Fibroblast of skin of scalp (primary cell): ENCODE measurements at regions not wholly inside any gene's neighbourhood (a gene's known extent, or its start where the extent isn't known, plus 50 kb on each side); places are given as distances from the start of the nearest gene placed in this dataset.
A peak's percentile ranks its signal among the peaks of the same experiment; 100 is the strongest.

ENCODE experiments used
- DNase-seq: peaks from one replicate; pipeline ENCODE4 v3.0.0-alpha.2; 2013

DNA sequence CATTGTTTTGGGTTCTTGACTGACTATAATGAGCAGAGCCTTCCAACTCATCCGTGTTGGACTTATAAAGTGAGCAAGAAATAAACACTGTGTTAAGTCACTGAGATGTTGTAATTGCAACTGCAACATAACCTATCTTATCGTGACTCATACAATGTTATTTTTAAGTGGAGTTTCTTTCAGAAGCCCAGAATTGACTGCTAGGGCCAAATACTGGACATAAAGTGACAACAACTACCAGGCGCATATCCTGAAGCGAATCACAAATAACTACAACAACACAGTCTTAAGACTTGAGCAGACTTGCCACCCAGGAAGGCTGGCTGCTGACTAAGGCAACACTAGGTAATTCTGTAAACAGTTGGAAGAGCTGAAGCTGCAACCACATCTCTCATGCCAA is 326.6 kb downstream of the COL12A1 start:
- DNase-seq, result peak; percentile 78

DNA sequence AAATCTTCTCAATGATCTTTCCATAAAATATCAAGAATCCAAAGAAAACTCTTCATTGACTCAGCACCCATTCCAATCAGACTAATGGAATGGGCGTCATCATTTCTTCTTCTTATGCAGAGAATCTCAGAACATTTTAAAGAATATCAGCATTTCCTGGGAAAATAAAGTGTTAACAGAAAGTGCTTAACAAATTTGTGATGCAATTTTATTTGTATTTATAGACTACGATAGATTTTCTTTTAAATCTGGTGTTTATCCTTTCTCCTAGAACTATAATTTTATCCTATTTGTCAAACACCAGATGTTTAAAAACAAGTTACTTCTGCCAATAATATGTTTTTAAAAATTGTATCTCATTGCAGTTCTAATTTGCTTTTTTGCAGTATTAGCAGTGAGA is 330.7 kb downstream of the COL12A1 start:
- no peak for DNase-seq

DNA sequence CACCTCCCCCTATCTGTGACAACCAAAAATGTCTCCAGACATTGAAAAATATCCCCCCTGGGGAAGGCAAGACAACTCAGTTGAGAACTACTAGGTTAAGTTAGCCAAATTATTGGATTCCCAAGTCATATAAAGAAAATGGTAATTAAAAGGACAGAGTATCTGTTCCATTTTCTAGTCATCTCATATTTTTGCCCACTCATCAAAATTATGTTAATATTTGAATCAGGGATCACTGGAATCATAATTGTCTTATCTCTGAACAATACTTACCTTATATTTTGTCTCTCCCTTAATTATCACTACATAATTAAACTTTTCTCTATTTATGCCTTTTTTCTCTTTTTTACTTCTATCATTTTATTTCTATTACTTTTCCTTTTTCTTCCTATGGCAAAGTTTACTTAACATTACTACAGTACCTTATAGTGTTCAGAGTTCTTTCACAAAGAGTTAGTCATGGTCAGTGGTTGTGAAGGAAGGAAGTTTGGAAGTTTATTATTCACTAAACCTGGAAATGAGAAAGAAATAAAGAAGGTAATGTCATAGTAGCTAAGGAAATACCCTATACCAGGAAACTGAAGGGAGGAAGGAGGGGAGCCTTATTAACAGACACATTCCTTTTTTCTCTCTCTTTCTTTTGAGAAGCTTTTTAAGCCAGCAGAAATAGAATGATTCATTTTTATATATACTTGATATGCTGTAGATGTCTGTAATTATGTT is 332.9 kb downstream of the COL12A1 start:
- peak; percentile 48 for DNase-seq

DNA sequence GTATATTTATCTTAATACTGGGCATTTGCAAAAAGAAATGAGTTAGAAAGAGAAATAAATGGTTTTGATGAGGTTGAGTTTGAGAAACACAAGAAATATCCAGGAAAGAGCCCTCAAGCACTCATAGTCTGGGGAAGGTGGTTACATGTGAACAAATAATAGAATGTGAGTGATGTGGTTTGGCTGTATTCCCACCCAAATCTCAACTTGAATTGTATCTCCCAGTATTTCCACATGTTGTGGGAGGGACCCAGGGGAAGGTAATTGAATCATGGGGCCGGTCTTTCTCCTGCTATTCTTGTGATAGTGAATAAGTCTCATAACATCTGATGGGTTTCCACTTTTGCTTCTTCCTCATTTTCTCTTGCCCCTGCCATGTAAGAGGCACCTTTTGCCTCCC is 334.1 kb downstream of the COL12A1 start:
- peak; percentile 77 for DNase-seq

DNA sequence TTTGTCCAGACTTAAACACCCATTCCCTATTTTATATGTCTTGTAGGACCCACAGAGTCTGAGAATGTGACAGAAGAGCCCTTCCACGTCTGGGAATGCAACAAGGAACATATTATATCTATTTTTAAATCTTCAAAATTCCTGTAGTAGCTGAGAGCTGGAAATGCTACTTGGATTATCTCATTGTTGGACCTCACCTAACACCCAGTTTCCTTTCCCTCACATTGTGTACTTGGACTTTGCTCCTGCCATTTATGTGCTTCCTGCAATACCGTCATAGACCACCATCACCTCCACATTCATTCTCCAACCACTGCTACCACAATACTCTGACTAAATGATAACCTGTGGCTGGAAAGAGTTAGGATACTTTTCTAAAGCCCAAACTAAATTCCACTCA is 335.4 kb downstream of the COL12A1 start:
- DNase-seq, result peak; percentile 96

DNA sequence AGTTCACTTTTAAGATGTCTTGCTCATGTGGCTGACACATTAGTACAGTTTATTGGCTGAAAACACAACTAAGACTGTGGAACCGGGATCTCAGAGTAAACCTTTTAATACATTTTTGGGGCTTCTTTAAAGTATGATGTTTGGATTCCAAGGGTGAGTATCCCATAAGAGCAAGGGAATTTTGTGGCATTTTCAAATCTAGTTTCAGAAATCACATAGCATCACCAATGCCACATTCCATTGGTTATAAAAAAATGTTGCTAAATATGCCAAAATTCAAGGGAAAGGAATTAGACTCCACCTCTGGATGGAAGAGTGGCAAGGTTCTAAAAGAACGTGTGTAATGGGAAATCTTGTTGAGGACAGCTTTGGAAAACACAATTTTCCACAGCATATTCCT is 338.6 kb downstream of the COL12A1 start:
- DNase-seq, result peak; percentile 89

DNA sequence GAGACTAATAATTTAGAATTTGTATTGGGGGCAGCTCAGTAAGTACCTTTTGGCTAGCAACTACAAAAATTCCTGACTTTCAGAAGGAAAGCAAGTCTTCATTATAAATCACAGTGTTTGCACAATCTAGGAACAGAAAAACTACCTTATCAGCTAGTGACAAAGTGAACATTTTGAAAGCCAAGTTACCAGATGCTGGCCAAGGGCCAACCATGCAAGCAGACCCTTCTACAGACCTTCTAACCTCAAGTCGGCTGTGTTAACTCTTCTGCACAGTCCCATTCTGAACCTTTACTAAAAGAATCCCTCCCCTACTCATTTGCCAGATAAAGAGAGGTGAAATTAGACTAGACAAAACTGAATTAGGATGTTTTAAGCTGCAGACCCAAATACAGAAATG is 341.9 kb downstream of the COL12A1 start:
- no peak for DNase-seq

DNA sequence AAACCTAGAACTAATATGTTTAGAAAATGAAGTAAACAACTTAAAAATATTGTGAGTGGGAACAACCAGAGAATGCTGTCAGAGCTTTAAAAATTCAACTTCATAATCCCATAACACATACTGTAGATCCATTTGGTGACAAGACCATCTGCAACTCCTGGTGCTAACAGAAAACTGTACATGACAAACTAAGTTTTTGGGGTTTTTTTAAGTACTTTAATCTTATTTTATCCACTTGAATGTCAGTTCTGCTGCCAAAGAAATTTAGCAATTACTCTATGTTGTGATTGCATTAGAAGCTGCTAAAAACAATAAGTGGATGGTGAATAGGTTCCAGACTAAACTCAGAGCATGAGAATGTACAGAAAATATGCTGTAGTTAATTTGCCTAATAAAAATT is 345.4 kb downstream of the COL12A1 start:
- DNase-seq, result no peak

DNA sequence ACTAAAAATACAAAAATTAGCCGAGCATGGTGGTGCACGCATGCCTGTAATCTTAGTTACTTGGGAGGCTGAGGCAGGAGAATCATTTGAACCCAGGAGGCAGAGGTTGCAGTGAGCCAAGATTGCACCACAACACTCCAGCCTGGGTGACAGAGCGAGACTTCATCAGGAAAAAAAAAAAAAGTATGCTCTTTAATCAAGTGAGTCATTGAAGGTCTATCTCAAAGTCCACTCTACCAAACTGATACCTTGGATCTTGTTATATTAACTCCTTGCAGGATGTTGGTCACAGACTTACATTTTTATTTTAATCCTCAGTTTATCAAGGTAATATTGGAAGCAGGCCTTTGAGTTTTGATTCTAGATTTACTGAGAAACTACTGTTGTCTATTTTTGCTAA is 348.7 kb downstream of the COL12A1 start:
- DNase-seq, result no peak

DNA sequence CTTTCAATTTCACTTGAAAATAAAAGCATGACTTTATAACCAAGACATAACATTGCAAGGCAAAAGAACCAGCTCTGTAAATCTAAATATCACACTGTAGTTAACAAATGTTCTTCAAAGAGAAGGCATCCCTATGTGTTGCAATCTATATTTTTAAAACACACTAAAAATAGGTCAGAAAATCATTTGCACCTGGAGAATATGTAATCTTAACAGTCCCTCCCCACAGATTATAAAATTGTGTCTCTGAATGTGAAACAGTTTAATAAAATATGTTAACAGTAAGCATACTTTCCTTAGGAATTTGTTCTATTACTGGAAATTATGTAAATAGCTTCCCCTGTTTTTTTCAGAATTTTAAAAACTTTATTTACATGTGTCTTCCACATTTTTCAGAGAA is 351.9 kb downstream of the COL12A1 start:
- DNase-seq, result no peak

DNA sequence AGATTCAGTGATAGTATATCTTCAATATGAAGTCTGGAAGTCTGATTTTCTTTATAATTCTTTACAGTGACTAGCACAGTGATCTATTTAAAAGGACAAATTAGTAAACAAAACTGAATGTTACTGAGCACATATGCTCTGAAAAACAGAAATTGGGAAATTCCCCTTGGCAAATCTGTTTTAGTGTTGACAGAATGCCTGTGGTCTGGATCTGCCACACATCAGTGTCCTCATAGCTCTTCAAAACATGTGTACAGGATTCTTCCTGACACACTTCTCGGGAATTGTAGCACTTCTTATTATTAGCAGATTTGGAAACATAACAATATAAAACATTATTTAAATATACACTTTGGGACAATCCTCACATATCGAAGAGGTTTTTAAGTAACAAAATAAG is 354.3 kb downstream of the COL12A1 start:
- DNase-seq, result peak; percentile 86

DNA sequence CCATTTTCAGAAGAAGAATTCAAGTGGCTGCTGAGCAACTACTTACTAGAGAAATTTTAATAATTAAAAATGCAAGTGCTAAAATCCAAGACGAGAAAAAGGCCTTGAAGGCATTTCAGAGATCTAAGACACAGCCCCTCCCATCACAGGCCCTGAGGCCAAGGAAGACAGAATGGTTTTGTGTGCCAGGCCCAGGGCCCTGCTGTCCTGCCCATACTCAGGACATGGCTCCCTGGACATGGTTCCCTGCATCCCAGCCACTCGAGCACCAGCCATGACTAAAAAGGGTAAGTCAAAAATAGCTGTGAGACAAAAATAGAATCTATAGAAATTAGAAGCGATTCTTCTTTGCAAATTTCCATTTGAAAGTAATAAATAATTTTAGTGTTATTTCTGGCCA is 364.9 kb downstream of the COL12A1 start:
- no peak for DNase-seq

DNA sequence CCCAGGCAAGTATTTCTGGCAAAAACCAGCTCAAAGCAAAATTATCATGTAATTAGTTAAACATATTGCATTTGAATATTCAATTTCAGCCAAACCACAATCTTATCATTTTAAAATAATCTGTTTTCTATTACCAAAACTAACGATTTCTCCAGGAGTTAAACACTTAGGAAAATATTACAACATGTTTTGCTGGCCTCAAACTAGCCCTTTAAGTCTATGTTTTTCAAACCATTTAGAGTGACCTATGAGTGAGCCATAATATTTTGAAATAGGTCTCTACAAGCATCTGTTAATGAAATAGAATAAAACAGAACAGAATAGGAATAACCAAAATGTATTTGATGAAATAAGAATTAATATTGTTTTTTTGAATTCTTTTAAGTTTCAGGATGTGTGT is 370.9 kb downstream of the COL12A1 start:
- DNase-seq, result no peak

DNA sequence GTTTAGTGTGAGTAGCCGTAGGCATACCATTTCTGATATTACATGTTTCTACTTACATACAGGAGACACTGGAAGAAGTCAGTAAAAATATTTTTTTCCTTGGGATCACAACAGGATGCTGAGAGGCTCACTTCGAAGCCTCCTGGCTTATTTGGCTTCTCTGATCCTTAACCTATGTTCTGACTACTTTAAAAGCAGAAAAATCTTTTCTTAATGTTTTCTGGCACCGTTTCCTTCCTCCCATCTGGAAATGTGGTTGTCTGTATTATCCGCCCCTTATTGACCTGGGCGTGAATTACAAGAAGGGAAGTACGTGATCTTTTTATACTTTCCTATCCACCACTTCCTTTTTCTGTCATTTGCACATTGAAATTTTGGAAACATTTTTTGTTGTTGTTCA is 379.6 kb downstream of the COL12A1 start:
- no peak for DNase-seq

DNA sequence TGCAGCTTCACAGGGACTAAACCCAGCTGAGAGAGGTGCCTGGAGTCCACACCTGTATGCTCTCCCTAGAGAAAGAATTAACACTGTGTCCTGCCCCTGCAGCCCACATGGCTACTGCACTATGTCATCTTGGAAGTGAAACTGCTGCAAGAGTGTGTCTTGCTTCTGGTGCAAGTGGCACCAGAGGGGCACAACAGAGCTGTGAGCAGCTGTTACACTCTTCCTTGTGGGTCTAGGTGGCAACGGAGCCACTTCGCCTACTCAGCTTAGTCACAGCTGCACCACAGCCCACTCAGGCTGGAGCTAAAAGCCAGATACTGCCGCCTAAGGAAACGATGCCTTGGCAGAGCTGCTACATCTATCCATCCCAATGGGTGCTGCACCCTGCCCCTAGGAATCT is 391.4 kb downstream of the COL12A1 start:
- DNase-seq, result no peak

DNA sequence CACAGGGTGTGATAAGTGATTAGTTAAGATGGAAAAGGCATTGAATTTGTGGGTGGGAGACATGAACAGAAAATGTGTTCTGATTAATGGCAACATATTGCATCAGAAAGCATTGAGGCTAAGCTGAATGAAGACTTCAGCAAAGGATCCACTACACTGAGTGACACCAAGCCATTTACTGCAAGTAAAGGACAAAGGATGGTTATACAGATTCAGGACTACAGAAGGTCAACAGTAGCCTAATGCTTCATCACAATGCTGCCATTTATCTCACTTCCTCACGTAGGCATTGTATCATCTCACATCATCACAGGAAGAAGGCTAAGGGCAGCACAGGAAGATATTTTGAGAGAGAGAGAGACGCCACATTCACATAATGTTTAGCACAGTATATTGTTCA is 398.2 kb downstream of the COL12A1 start:
- no peak for DNase-seq

DNA sequence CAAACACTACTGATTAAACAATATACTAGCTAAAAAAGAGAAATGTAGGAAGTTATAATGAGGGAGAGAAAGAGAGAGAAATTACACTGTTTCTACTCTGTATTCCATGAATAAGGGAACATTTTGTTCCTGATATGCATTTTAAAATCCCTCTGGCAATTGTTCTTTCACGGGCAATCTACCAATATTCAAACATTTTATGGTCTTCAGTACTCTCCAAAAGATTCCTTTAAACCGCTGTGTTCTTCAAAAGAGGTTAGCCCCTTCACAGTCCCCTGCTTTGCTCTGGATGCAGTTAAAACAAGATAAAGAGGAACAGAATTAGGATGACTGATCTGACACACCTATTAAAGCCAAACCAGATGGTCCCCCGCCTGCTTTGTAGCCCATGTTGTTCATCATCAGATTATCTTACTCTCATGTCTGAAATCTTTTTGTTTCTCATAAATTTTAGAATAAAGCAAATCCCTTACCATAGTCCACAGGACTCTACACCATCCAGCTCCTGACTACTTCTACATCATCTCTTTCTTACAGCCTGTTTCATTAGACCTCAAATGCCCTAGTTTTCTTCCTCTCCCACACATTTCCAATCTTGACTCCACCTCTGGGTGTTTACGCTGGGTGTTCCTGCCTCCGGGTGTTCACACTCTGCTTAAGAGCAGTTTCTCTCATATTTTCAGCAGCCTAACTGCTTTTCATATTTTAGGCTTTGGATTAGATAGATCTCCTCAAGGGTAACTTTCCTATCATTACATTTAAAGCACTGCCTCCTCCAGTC is 399.7 kb downstream of the COL12A1 start:
- no peak for DNase-seq

DNA sequence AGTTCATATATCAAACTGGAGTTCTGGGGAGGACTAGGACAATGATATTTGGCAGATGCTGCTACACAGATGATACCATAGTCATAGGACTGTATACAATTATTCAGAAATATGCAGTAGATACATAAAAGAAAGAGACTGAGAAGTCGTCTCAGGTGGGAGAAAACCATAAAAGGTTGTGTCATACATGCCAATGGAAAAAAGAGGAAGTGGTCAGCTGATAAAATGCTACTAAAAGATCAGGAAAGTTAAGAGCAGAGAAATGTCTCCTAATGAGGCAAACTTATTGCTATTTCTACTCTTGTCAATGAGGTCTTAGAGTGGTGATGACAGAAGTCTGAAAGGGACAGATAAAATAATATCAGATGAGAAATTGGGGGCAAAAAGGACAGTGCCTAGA is 407.6 kb downstream of the COL12A1 start:
- no peak for DNase-seq

DNA sequence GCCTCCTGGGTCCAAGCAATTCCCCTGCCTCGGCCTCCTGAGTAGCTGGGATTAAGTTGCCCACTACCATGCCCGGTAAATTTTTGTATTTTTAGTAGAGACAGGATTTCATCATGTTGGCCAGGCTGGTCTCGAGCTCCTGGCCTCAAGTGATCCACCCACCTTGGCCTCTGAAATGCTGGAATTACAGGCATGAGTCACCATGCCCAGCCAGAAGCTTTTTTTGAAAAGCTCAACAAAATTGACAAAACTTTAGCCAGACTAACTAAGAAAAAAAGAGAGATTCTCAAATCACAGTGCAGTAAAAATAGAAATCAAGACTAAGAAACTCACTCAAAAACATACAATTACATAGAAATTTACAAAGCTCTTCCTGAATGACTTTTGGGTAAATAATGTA is 420.6 kb downstream of the COL12A1 start:
- DNase-seq, result peak; percentile 45

DNA sequence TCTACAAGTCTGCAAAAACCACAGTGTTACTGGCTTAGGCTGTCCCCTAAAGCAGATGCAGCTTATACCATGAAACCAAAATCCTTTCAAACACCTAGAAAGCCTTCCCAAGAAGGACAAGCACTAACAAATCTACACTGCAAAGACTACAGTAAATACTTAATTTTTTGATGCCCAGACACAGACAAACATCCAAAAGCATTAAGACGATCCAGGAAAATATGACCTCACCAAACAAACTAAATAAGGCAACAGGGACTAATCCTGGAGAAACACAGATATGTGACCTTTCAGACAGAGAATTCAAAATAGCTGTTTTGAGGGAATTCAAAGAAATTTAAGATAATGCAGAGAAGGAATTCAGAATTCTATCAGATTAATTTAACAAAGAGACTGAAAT is 423.5 kb downstream of the COL12A1 start:
- DNase-seq, result no peak

DNA sequence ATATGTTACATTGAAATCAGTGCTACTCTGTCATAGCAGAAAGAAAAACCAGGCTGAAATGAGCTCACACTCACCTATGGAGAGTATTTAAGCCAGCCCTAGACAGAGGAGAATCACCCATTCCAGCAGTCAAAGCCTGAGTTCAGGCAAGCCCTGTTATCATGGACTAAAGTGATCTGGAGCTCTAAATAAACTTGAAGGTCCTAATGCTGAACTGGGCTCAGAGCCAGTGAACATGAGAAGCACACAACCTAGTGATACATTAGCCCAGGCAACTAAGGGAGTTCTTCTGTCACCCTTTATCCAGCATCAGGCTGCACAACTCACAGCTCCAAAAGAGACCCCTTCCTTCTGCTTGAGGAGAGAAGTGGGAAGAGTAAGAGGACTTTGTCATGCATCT is 425.0 kb downstream of the COL12A1 start:
- peak; percentile 20 for DNase-seq

DNA sequence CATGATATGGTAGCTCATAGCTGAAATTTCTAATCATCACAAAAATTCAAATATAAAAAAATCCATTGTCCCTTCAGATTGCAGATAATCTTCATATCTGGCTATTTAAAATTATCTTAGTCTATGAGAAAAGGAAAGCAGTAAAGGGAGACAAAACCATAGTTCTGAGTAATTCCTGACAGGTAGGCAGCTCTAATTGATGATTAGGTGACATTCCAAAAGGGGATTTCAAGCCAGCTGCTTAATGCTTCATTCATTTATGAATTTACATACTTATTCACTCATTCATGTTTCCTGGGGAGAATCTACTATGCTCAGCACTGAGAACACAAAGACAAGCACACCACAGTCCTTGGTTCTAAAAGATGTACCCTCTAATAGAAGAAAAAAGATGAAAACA is 437.1 kb downstream of the COL12A1 start:
- DNase-seq, result no peak

DNA sequence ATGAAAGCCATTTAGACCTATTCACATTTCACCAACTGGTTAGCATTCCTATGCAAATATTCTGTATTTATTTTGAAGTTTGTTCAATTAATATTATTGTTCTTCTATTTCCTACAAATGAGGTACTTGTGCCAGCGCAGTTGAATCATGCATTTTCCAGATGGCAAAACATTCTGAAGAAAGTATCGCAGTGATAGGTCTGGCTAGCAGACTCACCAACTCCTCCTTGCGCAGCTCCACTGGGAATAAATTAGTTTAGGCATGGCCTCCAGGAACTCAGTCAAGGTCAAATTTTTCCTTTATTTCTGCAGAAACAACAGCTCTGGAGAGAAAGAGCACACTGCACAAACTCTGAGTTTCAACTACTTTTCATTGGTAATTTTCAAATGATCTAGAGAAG is 437.7 kb downstream of the COL12A1 start:
- no peak for DNase-seq

DNA sequence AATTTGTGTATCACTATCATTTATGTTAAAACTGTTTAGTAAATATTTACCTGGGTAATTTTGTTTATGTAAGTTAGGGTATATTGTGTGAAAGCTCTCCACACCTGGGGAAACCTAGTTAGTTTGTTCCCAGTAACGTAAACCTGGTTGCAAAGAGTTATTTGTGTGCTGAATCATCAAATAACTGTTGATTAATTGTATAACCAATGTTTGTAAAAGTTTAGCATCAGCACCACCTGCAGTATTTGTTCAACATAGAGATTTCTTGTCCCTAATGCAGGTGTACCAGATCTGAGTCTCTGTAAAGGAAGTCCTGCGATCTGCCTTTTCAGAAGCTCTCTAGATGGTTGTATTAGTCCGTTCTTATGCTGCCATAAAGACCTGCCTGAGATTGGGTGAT is 440.4 kb downstream of the COL12A1 start:
- no peak for DNase-seq

DNA sequence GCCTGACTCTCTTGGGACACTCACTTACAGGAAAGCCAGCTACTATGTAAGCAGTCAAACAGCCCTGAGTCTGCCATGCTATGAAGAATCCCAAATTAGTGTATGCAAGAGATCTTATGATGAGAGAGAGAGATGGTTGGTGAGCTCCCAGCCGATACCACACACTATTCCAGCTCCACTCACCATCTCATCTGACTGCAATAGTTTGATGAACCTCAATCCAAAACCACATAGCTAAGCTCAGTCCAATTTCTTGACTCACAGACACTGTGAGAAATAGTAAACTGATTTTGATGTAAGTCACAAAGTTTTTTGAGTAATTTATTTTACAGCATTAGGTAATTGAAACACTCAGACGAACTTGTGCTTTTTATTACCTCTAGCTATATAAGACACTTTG is 441.4 kb downstream of the COL12A1 start:
- DNase-seq, result no peak
